ENCODE measurements at regions not wholly inside any gene's neighbourhood (a gene's known extent, or its start where the extent isn't known, plus 50 kb on each side); places are given as distances from the start of the nearest gene placed in this dataset.

DNA sequence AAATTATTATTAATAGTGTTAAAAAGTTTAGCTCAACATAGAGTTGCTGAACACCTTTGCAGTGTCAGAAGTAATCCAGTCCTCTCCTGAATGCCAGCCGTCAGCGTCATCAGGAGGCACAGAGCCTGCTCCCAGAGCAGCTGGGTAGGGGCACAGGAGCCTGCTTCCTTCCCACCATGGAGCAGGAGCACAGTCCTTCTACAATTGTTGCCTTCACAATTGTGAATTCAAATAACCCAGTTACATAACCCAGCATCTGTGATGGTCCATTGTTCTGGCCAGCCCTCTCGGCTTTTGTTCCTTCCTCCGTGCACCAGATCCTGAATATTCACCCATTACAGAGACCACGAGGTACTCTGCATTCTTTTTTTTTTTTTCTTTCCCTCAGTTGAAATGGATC, 393.9 kb upstream of the MAF start:
- CTCF ChIA-PET, result interaction anchor here (0.7 to 1.1 kb wide), 2 partner anchors 18 to 472 kb away, joined by 3 read pairs; no protein-coding TSS in a partner anchor
- no peaks in the 10 kb centered on the region for H3K36me3 ChIP-seq (replicated peaks in 1 of 2; ENCODE audit: control extremely low read depth in 1 of 2, control insufficient read depth in 1 of 2, extremely low read depth in 1 of 2, insufficient read depth in 2 of 2, low read length in 1 of 2)
- no peaks in the 10 kb centered on the region for H3K4me1 ChIP-seq (ENCODE audit: control insufficient read depth in 2 of 2, insufficient read depth in 2 of 2, low read length in 2 of 2)
- Mint-ChIP-seq H3K4me1 (no peaks in the 10 kb centered on the region), H3K4me3 (no peak overlapping the region), H3K27ac (no peak overlapping the region), H3K27me3 (peaks cover 8% of the 10 kb centered on the region), H3K9me3 (ENCODE audit: insufficient read depth) (no peaks in the 10 kb centered on the region)
- WGBS (ENCODE audit: insufficient coverage), result 71% methylated on average over 4 of the region's 5 CpGs
- no peak overlapping the region for H3K9ac ChIP-seq (ENCODE audit: low read length)
- no peaks in the 10 kb centered on the region for H3K27me3 ChIP-seq (replicated peaks in 1 of 4; ENCODE audit: control extremely low read depth in 1 of 4, control insufficient read depth in 3 of 4, insufficient read depth in 4 of 4, low read length in 3 of 4)
- H3K9me3 ChIP-seq (ENCODE audit: control extremely low read depth in 1 of 3, control insufficient read depth in 2 of 3, insufficient read depth in 1 of 3, low read length in 2 of 3), result no peaks in the 10 kb centered on the region
- POLR2A ChIA-PET, result no interaction called here
- H4K20me1 ChIP-seq (ENCODE audit: control insufficient read depth, insufficient read depth, low read length, poor library complexity, severe bottlenecking), result no peaks in the 10 kb centered on the region
- no peak for TF ChIP-seq EZH2 (IDR thresholded peaks at IDR 0.05; ENCODE audit: borderline replicate concordance, insufficient read depth, low read depth, low read length, poor library complexity, severe bottlenecking)
- TF ChIP-seq, protein P1, sequence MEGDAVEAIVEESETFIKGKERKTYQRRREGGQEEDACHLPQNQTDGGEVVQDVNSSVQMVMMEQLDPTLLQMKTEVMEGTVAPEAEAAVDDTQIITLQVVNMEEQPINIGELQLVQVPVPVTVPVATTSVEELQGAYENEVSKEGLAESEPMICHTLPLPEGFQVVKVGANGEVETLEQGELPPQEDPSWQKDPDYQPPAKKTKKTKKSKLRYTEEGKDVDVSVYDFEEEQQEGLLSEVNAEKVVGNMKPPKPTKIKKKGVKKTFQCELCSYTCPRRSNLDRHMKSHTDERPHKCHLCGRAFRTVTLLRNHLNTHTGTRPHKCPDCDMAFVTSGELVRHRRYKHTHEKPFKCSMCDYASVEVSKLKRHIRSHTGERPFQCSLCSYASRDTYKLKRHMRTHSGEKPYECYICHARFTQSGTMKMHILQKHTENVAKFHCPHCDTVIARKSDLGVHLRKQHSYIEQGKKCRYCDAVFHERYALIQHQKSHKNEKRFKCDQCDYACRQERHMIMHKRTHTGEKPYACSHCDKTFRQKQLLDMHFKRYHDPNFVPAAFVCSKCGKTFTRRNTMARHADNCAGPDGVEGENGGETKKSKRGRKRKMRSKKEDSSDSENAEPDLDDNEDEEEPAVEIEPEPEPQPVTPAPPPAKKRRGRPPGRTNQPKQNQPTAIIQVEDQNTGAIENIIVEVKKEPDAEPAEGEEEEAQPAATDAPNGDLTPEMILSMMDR (IDR thresholded peaks at IDR 0.05), result no peak
- no peaks in the 10 kb centered on the region for H3K79me2 ChIP-seq (ENCODE audit: control insufficient read depth, insufficient read depth, low read length)
- no peak overlapping the region for H3K4me2 ChIP-seq (replicated peaks; ENCODE audit: low read depth, low read length, poor library complexity, severe bottlenecking)
- no peak overlapping the region for H2AFZ ChIP-seq (ENCODE audit: insufficient read depth, low read depth, low read length, poor library complexity, severe bottlenecking)
- ATAC-seq (ENCODE audit: low read depth) (no peak), DNase-seq (no peak)
- no peak overlapping the region for H3K4me3 ChIP-seq (ENCODE audit: control extremely low read depth in 1 of 5, extremely low read depth in 1 of 5, insufficient read depth in 1 of 5, low read depth in 2 of 5, low read length in 4 of 5)
- intact Hi-C loops (cut with micrococcal nuclease), result no loop called here
- no peak overlapping the region for H3K27ac ChIP-seq (ENCODE audit: low read length in 2 of 2)

DNA sequence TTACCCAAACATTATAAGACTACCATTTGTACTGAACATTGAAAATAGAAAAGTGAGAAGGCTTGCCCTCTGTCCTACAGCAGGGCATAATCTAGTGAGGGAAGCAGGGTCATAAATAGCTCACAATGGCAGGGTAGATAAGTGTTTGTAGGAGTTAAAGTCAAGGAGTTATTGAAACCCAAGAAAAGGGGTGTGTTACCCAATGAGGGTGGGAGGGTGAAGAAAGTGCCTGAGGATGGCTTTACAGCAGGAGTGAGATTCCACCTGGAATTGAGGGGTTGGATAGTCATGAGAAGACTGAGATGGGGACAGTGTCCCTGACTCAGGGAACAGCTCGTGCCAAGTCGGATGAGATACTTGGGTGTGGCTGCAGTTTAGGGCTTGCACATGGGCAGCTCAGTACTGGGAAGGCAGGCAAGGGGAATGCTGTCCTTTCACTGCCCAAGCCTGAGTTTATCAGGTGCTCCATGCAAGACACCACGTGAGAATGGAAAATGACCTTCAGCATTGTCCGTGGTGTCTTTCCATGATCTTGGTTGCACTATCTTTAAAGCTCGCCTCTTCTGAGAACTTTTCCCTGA, 393.2 kb upstream of the MAF start:
- no peaks in the 10 kb centered on the region for H3K27me3 ChIP-seq (replicated peaks in 1 of 4; ENCODE audit: control extremely low read depth in 1 of 4, control insufficient read depth in 3 of 4, insufficient read depth in 4 of 4, low read length in 3 of 4)
- no peak overlapping the region for H3K4me3 ChIP-seq (ENCODE audit: control extremely low read depth in 1 of 5, extremely low read depth in 1 of 5, insufficient read depth in 1 of 5, low read depth in 2 of 5, low read length in 4 of 5)
- Mint-ChIP-seq H3K4me1 (no peaks in the 10 kb centered on the region), H3K9me3 (ENCODE audit: insufficient read depth) (no peaks in the 10 kb centered on the region), H3K4me3 (no peak overlapping the region), H3K27me3 (peaks cover 8% of the 10 kb centered on the region), H3K27ac (no peak overlapping the region)
- DNase-seq (no peak), ATAC-seq (ENCODE audit: low read depth) (no peak)
- no peaks in the 10 kb centered on the region for H3K4me1 ChIP-seq (ENCODE audit: control insufficient read depth in 2 of 2, insufficient read depth in 2 of 2, low read length in 2 of 2)
- no peak overlapping the region for H3K4me2 ChIP-seq (replicated peaks; ENCODE audit: low read depth, low read length, poor library complexity, severe bottlenecking)
- ChIA-PET POLR2A (no interaction called here), CTCF (no interaction called here)
- H3K9ac ChIP-seq (ENCODE audit: low read length), result no peak overlapping the region
- H3K27ac ChIP-seq (ENCODE audit: low read length in 2 of 2), result no peak overlapping the region
- no peaks in the 10 kb centered on the region for H3K9me3 ChIP-seq (ENCODE audit: control extremely low read depth in 1 of 3, control insufficient read depth in 2 of 3, insufficient read depth in 1 of 3, low read length in 2 of 3)
- H4K20me1 ChIP-seq (ENCODE audit: control insufficient read depth, insufficient read depth, low read length, poor library complexity, severe bottlenecking), result no peaks in the 10 kb centered on the region
- 91% methylated on average over 5 of the region's 5 CpGs for WGBS (ENCODE audit: insufficient coverage)
- TF ChIP-seq, protein P1 (IDR thresholded peaks at IDR 0.05), result no peak
- intact Hi-C loops (cut with micrococcal nuclease), result no loop called here
- no peak overlapping the region for H2AFZ ChIP-seq (ENCODE audit: insufficient read depth, low read depth, low read length, poor library complexity, severe bottlenecking)
- H3K36me3 ChIP-seq (replicated peaks in 1 of 2; ENCODE audit: control extremely low read depth in 1 of 2, control insufficient read depth in 1 of 2, extremely low read depth in 1 of 2, insufficient read depth in 2 of 2, low read length in 1 of 2), result no peaks in the 10 kb centered on the region
- H3K79me2 ChIP-seq (ENCODE audit: control insufficient read depth, insufficient read depth, low read length), result no peaks in the 10 kb centered on the region
